Stimulated activated CD4-positive, alpha-beta T cell treated with anti-CD3 and anti-CD28 coated beads, Interleukin-4, amount 100 ng/mL, for 1 hour (primary cell): ENCODE measurements at regions not wholly inside any gene's neighbourhood (a gene's known extent, or its start where the extent isn't known, plus 50 kb on each side); places are given as distances from the start of the nearest gene placed in this dataset.
A peak's percentile ranks its signal among the peaks of the same experiment; 100 is the strongest.
"Not testable (repeated sequence)": the region's sequence is repeated elsewhere in the genome, so short reads cannot be mapped to it uniquely, and the experiment has no call there.

Source experiments
- DNase-seq: peaks from one replicate; pipeline ENCODE4 v3.0.0-alpha.2; 2020

DNA sequence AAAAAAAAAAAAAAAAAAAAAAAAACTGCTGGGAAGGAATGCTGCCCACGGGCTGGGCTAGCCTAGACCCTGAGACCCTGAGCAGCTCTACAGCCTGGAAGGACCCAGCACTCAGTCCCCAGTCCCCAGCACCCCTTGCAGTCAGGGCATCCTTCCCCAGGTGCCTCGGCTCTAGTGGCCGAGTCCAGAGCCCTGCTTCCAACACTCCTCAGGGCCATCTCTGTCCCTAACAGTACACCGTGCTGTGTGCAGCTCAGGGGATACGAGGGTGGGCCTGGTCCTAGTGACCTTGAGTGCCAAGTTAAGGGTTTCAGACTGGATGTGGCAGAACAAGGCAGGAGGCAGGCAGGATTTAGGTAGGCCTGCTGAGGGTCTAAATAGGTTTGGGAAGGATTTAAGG, 50.2 kb upstream of the LRP8 start:
- no peak for DNase-seq

DNA sequence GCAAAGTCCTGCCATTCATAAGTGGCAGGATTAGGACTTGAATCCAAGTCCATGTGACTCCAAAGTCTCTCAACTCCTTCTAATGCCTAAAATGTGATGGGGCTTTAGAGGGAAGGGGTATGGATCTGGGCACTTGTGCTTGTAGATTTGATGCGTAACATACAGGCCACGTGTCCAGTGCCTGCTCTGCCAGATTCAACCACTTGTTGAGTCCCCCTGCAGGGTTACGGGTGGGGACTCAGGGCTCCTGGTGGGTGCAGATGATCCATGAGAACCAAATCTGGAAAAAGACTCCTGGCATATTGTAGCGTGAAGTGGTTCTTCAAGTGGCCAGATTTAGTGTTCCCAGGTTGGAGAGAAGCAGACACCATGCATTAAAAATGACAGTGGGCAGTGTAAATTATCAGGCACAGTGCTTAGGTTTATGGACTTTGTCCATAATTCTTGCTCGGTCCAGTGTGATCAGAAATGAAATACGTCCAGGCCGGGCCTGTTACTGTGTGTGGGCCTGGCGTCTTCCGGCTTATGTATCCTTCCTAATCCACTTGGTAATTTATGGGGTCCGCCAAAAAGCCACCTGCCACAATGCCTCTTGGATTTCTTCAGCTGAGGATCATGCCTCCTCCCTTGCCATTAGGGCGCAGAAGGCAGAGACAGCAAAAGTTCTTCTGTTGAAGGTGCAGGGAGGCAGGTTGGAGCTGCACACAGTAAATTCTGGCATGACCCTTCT, 51.2 kb upstream of the LRP8 start:
- no peak for DNase-seq

DNA sequence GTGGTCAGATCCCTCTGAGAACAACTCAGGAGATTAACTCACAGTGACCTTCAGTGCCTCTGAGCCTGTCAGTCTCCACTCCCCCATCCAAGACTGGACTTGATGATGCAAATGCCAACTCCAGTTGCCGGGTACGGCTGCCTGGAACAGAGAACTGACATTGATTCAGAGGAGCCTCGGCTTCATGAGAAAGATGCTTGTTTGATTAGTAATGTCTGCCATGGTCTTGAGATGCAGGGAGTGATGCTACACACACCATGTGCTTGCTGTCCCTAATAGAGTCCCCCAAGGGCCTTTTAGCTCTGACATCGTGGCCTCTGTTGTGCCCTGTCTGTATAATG, 51.8 kb upstream of the LRP8 start:
- DNase-seq: no peak

DNA sequence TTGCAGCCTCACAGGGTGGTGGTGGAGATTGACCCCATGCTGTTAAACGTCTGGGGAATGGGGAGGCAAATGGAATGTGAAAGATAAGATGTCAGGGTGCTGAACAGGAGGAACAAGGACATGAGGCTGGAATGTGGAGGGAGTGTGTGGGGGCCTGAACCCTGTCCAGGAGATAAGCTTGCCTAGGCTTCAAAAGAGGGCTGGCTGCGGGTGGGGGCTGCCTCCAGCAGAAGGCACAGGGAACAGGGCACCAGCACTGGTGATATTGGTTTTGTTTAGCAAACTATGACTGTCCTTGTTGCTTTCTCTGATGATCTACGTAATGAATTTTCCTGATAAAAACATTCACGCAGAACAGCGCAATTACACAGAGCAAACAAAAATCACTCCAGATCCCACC, 52.4 kb upstream of the LRP8 start:
- DNase-seq: no peak

DNA sequence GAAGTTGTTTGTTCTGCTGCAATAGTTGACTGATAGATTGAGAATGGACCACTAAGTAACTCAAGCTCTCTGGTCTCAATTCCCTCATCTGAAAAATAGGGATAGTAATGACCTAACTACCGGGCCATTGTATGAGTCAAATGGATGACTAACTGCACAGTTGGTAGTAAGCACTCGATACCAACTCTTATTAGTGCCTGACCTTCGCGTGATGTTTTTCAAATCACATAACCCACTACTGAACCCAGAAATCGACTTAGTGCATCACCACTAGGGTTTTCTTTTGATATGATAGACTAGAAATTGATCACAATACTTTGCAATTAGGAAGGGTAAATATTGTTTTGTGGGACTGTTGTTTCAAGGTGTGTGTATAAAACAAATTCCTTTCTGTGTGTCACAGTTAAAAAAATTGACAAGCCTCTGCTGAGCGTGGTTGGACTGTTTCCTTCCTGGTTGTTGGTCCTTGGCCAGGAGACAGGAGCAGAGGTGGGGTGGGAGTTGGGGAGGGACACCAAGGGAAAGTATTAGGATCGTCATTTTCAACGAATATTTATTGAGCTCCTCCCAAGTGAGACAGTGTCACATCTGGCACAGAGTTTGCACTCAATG, 54.0 kb upstream of the LRP8 start:
- DNase-seq: no peak

DNA sequence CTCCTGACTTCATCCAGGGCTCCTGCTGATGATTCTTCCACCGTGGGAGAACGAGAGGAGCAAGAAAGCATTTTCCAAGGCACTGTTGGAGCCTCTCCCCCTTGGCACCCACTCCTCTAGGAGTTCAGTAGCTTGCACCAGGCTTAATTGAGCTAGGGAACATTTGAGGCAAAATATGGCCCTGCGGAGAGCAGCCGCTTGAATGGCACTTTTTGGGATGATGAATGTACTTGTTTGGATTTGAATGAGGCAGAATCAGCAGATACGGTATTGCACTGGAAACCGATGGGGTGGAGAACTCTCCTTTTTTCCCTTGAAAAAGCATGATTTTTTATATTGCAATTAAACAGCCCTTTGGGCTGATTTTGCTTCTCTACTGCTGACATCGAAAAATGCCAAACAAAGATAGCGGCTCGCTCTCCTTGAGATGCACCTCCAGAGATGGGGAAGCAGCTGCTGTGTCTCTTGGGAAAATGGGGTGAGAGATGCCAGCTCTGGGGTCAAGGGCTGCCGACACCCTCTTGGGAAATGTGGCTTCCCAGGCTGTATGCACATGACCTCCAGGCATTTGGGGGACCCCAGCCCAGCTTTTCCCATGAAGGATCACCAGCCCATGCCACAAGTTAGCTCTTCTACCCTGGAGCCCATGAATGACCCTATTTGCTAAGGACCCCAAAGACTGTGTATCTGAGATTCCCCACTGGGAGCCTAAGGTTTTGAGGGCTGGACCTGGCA, 55.4 kb upstream of the LRP8 start:
- no peak for DNase-seq

DNA sequence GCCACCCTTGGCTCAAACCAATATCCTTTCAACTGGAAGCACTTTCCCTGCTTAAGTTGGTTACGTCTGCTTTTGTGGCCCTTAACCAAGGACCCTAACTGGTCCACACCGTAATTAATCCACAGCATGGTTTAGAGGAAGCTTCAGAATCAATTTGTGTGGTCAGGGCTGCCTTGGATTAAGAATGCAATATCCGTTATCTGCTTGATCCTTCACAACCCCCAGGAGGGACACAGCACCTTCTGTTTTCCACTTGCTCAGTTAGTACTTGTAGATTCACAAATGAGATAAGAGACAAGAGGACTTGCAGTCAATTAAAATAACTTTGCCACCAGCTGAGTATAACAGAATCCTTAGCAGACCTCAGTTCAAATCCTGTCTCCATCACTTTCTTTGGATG, 56.9 kb upstream of the LRP8 start:
- no peak for DNase-seq

DNA sequence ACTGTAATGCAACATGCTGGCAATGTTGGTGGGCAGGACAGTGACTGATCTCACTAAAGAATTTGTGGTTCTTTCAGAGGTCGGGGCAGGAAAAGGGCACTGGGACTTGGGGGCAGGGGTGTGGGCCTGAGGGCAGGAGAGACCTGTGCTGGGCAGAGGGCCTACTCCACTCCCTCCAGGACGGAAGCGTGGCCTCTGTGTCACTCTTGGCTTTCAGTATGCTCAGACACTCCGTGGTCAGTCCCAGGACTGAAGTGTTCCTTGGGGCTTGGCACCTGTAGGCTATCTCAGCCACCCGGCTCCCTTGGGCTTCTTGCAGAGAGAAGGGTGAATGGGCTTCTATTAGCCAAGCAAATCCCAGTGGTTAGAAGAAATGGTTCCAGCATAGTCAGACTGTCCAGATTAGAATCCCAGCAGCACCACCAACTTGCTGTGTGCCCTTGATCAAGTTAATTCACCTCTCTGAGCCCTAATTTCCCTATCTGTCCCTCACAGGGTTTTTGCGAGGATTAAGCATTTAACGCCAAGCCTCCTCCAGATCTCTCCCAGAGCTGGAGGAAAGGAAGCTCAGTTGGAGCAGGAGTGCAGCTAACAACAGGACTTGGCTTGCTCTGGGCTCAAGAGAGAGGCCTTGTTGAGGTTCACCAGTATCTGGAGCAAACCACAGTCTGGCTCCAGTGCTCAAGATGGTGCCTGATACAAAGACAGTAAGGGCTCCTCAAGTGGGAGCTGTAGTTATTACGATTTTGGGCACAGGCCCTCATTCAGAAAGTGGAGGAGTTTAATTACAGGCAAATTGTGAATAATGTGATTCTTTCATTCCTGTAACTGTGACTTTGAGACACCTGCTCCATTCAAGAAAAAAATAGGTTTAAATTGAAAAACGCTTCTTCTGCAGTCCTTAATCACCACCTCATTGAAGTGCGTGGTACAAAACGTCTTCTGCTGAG, 57.7 kb upstream of the LRP8 start:
- DNase-seq: no peak

DNA sequence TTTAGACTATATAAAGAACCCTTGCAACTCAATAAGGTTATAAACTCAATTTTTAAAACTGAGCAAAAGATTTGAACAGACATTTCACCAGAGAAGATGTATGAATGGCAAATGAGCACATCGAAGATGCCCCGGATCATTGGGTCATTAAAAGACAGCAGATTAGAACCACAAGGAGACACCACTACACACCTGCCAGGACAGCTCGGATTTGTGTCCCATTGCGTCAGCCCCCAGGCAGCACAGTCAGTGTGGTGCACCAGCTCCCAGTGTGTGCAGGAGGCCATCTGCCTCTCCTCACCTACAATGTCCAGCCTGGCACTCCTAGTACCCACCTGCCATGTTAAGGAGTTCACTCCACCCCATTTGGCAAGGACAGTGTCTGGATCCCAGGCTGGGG, 61.1 kb upstream of the LRP8 start:
- DNase-seq: no peak

DNA sequence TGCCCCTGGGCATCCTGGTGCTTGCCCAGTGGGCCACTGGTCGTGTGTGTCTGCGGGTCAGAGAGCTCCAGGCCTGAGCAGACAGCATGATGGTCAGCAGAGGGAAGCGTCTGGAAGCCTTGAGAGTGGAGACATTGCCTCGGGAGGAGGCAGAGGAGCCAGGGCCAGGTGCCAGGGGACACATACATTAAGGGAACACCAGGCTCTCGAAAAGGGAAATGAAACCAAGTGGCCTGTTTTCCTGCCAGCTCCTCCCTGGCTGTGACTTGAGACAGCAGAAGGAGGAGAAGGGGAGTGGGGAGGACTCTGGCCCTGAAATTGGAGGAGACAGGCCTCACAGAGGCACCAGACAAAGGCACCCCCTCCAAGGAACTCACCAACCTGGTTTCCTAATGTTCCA, 62.4 kb upstream of the LRP8 start:
- DNase-seq: no peak

DNA sequence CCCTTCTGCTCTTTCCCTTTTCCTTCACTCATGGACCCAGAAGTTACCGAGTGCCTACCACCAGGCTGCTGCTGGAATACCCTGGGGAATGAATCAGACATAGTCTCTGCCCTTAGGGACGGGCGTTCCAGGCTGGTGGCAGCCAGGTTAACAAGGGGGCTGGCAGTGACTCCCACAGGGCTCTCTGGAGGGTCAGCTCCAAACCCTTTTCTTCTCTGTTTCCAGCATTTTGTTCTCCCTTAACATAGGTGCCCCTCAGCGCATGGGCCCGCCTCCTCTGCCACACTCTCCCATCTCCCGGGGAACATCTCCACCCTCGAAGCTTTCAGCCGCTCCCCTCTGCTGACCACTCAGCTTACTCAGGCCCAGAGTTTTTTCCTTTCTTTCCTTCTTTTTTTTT, 62.9 kb upstream of the LRP8 start:
- no peak for DNase-seq

DNA sequence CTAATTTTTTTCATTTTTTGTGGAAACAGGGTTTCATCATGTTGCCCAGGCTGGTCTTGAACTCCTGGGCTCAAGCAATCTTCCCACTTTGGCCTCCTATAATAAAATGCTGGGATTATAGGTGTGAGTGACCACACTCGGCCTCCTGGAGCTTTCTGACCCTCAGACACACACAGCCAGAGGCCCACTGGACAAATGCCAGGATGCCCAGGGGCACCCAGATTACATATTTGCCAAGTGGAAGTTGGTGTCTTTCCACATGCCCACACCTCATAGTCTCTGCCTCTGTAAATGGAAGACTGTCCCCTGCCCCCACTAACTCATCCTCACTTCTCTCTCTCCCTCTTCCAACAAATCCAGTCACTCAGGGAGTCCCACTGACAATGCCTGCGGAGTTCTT, 63.4 kb upstream of the LRP8 start:
- no peak for DNase-seq

DNA sequence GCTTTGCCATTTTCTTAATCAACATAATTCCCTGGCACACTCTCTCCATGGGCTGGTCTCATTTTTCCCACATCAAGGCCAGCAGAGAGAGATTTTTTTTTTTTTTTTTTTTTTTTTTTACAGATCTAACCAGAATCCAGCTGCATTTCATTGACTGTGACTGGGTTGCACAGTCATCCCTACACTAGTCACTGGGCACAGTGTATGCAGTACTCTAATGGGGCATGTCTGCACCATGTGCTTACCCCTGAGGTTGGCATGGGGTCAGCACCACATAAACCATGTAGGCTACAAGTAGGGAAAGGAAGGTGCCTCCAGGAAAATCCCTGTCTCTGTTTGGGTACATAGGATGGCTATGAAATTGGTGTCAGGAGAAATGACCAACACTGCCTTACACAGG, 64.1 kb upstream of the LRP8 start:
- DNase-seq: no peak

DNA sequence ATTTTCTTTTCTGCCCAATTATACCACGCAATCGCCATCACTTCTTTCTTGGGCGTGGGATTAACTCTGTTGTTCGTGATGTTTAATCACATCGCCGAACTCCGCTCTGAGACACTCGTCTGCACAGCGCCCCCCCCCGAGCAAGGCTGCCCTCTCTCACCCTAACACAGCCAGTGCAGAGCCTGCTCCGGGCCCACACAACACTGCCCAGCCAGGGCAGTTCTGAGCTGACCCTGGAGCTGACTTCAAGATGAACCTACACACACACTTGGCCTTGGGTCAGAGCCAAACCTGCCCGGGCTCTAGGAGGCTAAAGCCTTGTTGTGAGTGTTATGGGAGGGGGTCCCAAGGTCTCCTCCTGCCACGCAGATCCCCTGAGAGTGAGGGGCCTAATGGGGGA, 64.6 kb upstream of the LRP8 start:
- DNase-seq: no peak

DNA sequence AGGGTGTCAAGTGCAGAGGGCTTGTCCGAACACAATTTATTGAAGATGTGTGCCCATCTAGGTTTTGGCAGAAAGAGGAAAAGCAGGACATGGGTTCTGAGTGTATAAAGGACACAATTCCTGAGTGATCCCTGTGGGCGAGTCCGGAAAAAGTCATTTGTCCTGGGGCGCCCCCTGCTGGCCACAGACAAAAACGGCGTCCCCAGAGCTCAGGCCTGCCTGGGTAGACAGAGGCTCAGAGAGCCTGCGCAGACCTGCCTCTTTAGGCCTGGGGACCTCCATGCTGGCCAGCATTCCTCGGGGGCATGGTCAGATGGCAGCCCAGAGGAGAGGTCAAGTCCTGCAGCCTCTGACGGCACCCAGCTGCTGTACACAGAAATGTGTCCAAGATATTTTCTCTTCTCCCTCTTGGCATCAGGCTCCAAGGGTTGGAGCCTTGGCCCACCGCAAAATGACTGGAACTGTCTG, 65.5 kb upstream of the LRP8 start:
- peak; percentile 74 for DNase-seq

DNA sequence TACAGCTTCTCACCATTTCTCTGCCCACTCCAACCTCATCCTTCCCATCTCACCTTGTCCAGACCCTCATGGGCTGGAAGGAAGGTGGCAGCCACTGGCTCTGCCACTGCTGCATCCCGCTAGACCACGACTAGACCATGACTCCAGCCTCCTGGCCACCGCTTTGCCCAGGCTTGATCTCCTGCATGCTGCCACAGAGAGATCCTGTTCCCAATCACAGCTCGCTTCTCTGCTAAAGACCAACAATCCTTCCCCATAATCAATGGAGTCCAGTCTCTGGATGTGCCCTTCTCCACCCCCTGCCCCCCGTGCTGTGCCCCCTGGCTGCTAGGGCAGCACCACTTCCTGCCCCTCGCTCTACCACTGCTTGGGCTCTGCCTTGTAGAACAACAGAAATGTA, 64.9 kb upstream of the DMRTB1 start:
- no peak for DNase-seq

DNA sequence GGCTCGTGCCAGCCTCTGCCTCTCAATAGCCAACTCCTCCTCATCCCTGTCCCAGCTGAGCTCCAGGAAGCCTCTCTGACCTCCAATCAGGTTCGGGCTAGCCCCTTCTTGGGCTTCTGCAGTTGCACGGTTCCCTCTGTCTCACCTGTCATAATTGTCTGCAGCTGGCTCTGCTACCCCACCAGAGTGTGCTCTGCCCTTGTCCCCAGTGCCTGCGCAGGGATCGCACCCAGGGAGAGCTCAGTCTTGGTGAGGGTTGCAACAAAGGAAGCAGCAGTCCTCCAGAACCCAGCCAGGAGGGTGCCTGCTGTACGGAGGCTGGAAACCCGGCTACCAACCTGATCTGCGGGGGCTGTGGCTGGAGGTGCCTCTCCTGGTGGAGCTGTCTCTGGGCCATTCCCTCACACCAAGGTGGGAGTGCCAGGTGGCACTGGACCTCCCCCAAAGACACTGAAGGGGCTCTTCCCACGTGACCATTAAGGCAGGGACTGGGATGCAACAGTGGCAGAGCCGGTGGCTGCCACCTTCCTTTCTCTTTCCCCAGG, 63.5 kb upstream of the DMRTB1 start:
- no peak for DNase-seq

DNA sequence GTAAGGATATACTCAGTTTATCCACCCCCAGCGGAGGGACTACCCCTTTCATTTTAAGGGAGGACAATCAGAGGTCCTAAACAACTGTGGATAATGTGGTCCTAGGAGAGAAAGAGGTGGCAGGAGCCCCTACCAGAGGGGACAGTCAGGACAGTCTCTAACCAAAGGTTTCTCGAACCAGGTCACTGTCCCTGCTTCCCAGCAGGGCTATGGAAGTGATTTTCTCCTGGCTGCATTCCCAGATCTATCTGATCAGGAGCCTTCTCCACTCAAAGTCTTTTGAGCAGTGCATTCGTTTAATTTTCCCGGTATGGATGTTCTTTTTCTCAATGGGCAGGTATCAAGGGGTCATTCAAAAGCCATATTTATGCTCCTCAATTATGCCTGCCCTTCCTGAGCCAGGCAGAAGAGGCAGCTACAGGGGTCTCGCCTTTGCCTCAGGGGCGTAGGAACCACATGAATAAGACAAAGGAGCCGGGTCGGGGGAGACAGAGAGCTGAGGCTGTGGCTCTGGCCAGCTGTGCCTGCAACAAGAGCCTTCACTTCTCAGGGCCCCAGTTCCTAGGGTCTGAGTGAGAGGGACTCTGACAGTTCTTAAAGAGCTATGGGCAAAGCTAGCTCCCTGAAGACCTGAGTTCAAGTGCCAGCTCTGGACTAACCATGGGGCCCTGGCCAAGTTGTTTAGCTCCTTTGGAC, 62.5 kb upstream of the DMRTB1 start:
- no peak for DNase-seq

DNA sequence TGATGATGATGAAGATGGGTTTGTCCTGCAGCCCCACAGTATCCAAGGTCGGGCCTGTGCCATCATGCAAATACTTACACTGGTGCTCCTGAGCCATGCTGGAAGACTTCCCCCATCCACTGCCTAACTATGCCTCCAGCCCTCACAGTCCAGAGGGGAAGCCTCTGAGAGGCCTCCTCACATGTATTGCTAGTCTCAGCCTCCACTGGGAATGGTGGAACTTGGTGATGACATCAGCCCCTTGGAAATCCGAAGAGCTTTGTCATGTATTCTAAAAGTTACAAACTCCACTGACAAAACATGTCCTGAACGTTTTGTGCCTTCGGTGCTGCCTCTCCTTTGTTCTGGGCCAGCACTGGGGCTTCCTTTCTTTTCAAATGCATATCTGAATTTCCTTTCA, 61.1 kb upstream of the DMRTB1 start:
- DNase-seq: no peak

DNA sequence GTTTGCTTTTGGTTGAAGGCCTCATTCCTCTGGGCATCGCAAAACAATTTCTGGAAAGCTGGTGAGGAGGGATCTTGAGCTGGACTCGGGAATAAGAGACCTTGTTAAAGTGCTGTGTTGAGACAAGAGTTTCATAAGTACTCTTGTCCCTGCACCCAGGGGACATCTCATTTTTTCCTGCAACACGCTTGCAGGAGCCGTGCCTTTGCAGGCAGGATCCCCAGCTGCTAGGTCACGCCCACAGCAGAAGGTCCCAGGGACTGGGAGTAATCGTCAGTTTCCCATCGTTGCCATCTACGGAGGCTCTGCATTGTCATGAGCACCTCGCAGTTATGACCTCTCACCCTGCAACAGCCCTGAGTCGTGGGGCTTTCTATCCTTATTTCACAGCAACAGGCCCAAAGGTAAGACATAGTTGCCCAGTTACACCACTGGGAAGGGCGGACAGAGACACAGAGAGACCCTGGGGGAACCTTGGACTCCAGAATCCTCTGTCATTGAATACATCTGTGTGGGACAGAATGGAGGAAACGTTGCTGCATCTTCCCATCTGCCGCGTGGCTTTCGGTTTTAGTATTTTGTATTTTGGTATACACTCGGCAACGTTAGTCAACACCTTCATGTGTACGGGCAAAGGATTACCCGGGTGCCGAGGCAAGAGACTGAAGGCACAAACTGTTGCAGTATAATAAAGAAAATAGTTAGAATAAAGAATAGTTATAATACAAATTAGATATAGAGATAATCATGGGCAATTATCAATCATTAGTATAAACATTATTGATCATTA, 60.4 kb upstream of the DMRTB1 start:
- no peak for DNase-seq

DNA sequence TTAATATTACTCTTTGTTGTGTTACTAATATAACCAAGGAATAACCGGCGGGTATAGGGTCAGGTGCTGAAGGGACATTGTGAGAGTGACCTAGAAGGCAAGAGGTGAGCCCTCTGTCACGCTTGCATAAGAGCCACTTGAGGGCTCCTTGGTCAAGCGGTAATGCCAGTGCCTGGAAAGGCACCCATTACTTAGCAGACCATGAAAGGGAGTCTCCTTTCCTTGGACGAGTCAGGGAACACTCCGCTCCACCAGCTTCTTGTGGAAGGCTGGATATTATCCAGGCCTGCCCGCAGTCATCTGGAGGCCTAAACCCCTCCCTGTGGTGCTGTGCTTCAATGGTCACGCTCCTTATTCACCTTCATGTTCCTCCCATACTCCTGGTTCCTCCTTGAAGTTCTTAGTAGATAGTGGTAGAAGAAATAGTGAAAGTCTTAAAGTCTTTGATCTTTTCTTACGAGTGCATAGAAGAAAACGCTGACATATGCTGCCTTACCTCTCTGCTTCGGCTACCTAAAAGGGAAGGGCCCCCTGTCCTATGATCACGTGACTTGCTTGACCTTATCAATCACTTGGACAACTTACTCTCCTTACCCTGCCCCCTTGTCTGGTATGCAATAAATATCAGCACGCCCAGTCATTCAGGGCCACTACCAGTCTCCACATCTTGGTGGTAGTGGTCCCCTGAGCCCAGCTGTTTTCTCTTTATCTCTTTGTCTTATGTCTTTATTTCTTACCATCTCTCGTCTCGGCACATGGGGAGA, 59.6 kb upstream of the DMRTB1 start:
- not testable (repeated sequence) for DNase-seq
